ENCODE measurements at regions not wholly inside any gene's neighbourhood (a gene's known extent, or its start where the extent isn't known, plus 50 kb on each side); places are given as distances from the start of the nearest gene placed in this dataset.

- TF ChIP-seq CTCF (IDR thresholded peaks at IDR 0.05 in 8 of 11, conservative IDR thresholded peaks at IDR 0.05 in 3 of 11) (no peak), POLR2A (IDR thresholded peaks at IDR 0.05) (no peak), POLR2AphosphoS5 (IDR thresholded peaks at IDR 0.05) (no peak)
Observed at GRCh38 chr13:97781891-97782305, 171.6 kb upstream of the IPO5 start.
